RWPE2 (cell line): ENCODE measurements at regions not wholly inside any gene's neighbourhood (a gene's known extent, or its start where the extent isn't known, plus 50 kb on each side); places are given as distances from the start of the nearest gene placed in this dataset.

Source experiments
- ATAC-seq: fragments of 200-7000 bp; cut with Tn5 transposase; 3 replicates; pipeline ENCODE4 v1.9.1; 2021; ENCODE audit warnings: low read depth
- DNase-seq: peaks from one replicate; pipeline ENCODE4 v3.0.0-alpha.2; 2020; ENCODE audit warnings: low spot score
- H3K27ac ChIP-seq: fragments of 450-650 bp; 2 replicates; pipeline ENCODE4 v1.5.1; 2017; ENCODE audit warnings: mild to moderate bottlenecking; ENCODE audit not compliant: poor library complexity, severe bottlenecking
- H3K27me3 ChIP-seq: fragments of 250-450 bp; sonication (Bioruptor Pico); 2 replicates; pipeline ENCODE4 v1.5.1; 2021; ENCODE audit warnings: mild to moderate bottlenecking, moderate library complexity; ENCODE audit not compliant: insufficient read depth, poor library complexity, severe bottlenecking
- H3K36me3 ChIP-seq: fragments of 250-450 bp; sonication (Bioruptor Pico); 2 replicates; pipeline ENCODE4 v1.5.1; 2020; ENCODE audit warnings: low read depth, mild to moderate bottlenecking, moderate library complexity
- H3K4me1 ChIP-seq: fragments of 250-450 bp; sonication (Bioruptor Pico); 2 replicates; pipeline ENCODE4 v1.5.1; 2021; ENCODE audit warnings: mild to moderate bottlenecking, moderate library complexity; ENCODE audit not compliant: insufficient read depth, poor library complexity, severe bottlenecking
- H3K4me3 ChIP-seq: fragments of 250-450 bp; sonication (Bioruptor Pico); 2 replicates; pipeline ENCODE4 v1.5.1; 2021; ENCODE audit warnings: mild to moderate bottlenecking, moderate library complexity; ENCODE audit not compliant: severe bottlenecking
- H3K9me3 ChIP-seq: fragments of 250-450 bp; sonication (Bioruptor Pico); 2 replicates; pipeline ENCODE4 v1.5.1; 2021; ENCODE audit warnings: mild to moderate bottlenecking, moderate library complexity; ENCODE audit not compliant: severe bottlenecking
- TF ChIP-seq, protein P1 (sequence below): fragments of 450-650 bp; IDR thresholded peaks from one replicate; pipeline ENCODE4 v1.5.1; 2017; ENCODE audit warnings: mild to moderate bottlenecking, moderate library complexity; ENCODE audit not compliant: poor library complexity, severe bottlenecking

DNA sequence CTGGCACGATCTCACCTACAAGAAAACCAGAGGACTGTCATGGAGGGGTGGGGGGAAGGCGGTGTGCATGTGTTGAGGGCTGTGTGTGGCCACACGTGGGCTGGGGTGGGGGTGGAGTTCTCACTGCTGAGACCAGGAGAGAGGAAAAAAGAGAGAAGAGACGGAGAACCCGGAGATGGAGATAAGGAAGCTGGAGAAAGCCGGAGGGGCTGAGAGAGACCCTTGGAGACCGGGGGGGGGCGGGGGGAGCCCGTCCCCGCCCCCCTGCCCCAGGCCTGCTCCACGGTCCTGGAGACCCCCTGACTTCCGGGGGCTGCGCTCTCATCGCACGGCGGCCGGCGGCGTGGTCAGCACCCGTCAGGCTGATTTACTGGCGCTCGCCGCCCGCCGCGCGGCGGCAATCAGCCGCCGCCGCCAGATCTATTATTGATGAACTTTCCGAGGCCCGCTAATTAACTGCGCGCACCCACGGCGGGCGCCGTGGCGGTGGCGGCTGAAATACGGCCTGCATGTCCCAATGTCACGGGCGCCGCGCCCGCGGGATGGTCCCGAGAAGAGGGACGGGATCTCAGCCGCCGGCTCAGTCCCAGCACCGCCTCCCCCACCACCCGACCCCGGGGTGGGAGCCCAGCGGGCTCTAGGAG is 187.4 kb downstream of the MN1 start:
- H3K27me3 ChIP-seq: peaks cover 3% of the 10 kb centered on the region
- no peaks in the 10 kb centered on the region for H3K9me3 ChIP-seq
- DNase-seq (no peak), ATAC-seq (no peak)
- no peak overlapping the region for H3K27ac ChIP-seq
- no peaks in the 10 kb centered on the region for H3K4me1 ChIP-seq
- H3K4me3 ChIP-seq: no peak overlapping the region
- TF ChIP-seq, protein P1, sequence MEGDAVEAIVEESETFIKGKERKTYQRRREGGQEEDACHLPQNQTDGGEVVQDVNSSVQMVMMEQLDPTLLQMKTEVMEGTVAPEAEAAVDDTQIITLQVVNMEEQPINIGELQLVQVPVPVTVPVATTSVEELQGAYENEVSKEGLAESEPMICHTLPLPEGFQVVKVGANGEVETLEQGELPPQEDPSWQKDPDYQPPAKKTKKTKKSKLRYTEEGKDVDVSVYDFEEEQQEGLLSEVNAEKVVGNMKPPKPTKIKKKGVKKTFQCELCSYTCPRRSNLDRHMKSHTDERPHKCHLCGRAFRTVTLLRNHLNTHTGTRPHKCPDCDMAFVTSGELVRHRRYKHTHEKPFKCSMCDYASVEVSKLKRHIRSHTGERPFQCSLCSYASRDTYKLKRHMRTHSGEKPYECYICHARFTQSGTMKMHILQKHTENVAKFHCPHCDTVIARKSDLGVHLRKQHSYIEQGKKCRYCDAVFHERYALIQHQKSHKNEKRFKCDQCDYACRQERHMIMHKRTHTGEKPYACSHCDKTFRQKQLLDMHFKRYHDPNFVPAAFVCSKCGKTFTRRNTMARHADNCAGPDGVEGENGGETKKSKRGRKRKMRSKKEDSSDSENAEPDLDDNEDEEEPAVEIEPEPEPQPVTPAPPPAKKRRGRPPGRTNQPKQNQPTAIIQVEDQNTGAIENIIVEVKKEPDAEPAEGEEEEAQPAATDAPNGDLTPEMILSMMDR: no peak
- no peaks in the 10 kb centered on the region for H3K36me3 ChIP-seq

DNA sequence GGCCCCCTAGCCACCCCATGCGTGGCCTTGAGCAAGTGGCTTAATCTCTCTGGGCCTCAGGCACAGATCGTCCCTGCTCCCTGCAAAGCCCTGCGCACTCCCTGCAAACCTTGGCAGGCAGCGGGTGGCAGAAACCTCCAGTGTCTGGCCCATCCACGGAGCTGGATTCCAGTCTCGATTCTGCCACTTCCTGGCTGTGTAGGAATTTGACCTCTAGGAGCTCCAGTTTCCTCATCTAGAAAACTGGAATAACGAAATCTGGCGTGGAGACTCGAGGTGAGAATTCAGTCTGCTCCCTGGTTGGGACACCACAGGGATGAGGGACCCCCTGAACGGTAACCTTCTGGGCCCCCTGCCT is 186.9 kb downstream of the MN1 start:
- H3K9me3 ChIP-seq: no peaks in the 10 kb centered on the region
- ATAC-seq: no peak
- DNase-seq: no peak
- no peaks in the 10 kb centered on the region for H3K36me3 ChIP-seq
- H3K4me1 ChIP-seq: no peaks in the 10 kb centered on the region
- peaks cover 3% of the 10 kb centered on the region for H3K27me3 ChIP-seq
- TF ChIP-seq, protein P1: no peak
- no peak overlapping the region for H3K27ac ChIP-seq
- no peak overlapping the region for H3K4me3 ChIP-seq

DNA sequence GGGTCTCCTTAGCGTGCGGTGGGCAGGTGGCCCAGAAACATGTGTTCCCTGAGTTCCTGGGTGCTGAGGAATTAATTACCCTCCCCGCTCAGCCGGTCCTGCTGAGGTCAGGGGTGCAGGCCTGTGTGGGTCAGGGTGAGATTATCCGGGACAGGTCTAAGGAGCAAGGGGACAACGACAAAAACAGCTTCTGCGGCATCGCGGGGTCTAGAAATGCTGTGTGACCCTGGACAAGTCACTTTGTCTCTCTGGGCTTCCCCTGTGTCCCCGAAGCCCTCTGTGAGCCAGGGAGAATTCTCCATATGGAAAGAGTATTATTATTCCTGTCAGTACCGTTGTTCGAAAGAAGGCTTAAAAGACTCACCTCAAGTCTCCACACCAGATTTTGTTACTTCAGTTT is 186.1 kb downstream of the MN1 start:
- no peaks in the 10 kb centered on the region for H3K36me3 ChIP-seq
- ATAC-seq (no peak), DNase-seq (no peak)
- no peak overlapping the region for H3K4me3 ChIP-seq
- no peaks in the 10 kb centered on the region for H3K9me3 ChIP-seq
- TF ChIP-seq, protein P1: no peak
- H3K27me3 ChIP-seq: peaks cover 3% of the 10 kb centered on the region
- H3K4me1 ChIP-seq: no peaks in the 10 kb centered on the region
- no peak overlapping the region for H3K27ac ChIP-seq

DNA sequence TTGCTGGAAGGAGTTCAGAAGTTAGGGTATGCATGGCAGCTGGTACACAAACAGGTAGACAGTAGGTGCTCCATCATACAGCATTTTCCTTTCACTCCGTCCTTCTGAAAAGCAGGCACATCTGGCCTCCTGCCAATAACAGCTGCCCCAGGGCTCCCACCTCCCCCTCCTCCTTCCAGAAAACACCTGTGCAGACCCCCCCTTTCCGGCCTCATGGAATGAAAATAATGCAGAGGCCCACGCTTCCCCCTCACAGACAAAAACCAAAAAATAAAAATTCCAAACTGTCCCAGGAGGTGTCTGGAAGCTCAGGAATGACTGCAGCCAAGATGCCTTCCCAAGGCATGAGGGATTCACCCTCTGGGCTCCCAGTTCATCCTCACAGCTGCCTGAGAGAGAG is 185.5 kb downstream of the MN1 start:
- Histone ChIP-seq H3K27me3 (peaks cover 3% of the 10 kb centered on the region), H3K4me1 (no peaks in the 10 kb centered on the region), H3K9me3 (no peaks in the 10 kb centered on the region), H3K4me3 (no peak overlapping the region), H3K27ac (no peak overlapping the region), H3K36me3 (no peaks in the 10 kb centered on the region)
- TF ChIP-seq, protein P1: no peak
- DNase-seq (no peak), ATAC-seq (no peak)

DNA sequence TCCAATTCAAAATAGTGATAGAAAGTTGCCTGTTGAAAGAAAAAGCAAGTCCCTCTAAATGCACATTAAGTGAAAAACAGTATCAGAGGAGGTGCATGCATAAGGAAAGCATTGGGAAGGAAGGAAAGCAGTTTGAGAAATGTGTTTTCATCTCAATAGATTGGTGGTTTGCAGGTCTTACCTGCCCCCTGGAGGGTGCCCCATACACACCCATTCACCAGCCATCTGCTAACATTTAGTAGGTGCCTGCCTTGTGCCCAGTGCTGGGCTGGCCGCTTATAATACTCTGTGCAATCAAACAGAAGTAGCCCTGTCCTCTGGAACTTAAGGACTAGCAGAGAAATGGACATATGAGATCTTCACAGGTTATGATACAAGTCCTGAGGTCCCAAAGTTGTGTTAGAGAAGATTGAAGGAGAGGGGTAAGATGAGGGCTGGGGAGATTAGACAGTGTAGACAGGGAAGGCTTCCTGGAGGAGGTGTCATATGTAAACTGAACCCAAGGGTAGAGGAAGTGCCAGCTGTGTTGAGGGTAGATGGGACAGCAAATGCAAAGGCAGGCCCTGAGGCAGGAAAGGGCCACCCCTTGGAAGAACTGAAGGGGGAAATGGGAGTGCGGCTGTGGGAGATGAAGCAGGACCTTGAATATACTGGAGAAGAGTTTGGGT is 184.2 kb downstream of the MN1 start:
- DNase-seq: no peak
- ATAC-seq: peak; percentile 65; the same call in 2 of the 3 replicates
- H3K4me3 ChIP-seq: no peak overlapping the region
- no peaks in the 10 kb centered on the region for H3K9me3 ChIP-seq
- no peak overlapping the region for H3K27ac ChIP-seq
- TF ChIP-seq, protein P1: peak; percentile 38
- H3K27me3 ChIP-seq: peaks cover 3% of the 10 kb centered on the region
- H3K4me1 ChIP-seq: no peaks in the 10 kb centered on the region
- H3K36me3 ChIP-seq: no peaks in the 10 kb centered on the region
